ENCODE measurements at regions not wholly inside any gene's neighbourhood (a gene's known extent, or its start where the extent isn't known, plus 50 kb on each side); places are given as distances from the start of the nearest gene placed in this dataset.
"Not testable (repeated sequence)": the region's sequence is repeated elsewhere in the genome, so short reads cannot be mapped to it uniquely, and the experiment has no call there.

- in situ Hi-C loops (cut with HindIII; ENCODE audit: low sequenced_read_pairs); DNase-seq (ENCODE audit: low spot score): not testable (repeated sequence)
Observed at GRCh38 chr2:189351933-189352332, 89.3 kb upstream of the WDR75 start.

- DNase-seq (ENCODE audit: low spot score); in situ Hi-C loops (cut with HindIII; ENCODE audit: low sequenced_read_pairs): not testable (repeated sequence)
Observed at GRCh38 chr2:189357375-189357774, 83.9 kb upstream of the WDR75 start.

GRCh38 chr2:189360861-189361260 lies 80.4 kb upstream of the WDR75 start:
- in situ Hi-C loops (cut with HindIII; ENCODE audit: low sequenced_read_pairs): no loop called here

GRCh38 chr2:189362283-189362682 lies 79.0 kb upstream of the WDR75 start:
- in situ Hi-C loops (cut with HindIII; ENCODE audit: low sequenced_read_pairs): no loop called here
- DNase-seq (ENCODE audit: low spot score): no peak

More at GRCh38 chr2:189360861-189361260, 80.4 kb upstream of the WDR75 start:
- no peak for DNase-seq (ENCODE audit: low spot score)

- no peak for DNase-seq (ENCODE audit: low spot score)
- in situ Hi-C loops (cut with HindIII; ENCODE audit: low sequenced_read_pairs): no loop called here
Observed at GRCh38 chr2:189363559-189363958, 77.7 kb upstream of the WDR75 start.

GRCh38 chr2:189364607-189365006 lies 76.7 kb upstream of the WDR75 start:
- DNase-seq (ENCODE audit: low spot score): no peak
- in situ Hi-C loops (cut with HindIII; ENCODE audit: low sequenced_read_pairs): no loop called here

GRCh38 chr2:189366349-189366748 lies 74.9 kb upstream of the WDR75 start:
- no peak for DNase-seq (ENCODE audit: low spot score)
- in situ Hi-C loops (cut with HindIII; ENCODE audit: low sequenced_read_pairs): no loop called here

- DNase-seq (ENCODE audit: low spot score): no peak
- in situ Hi-C loops (cut with HindIII; ENCODE audit: low sequenced_read_pairs): no loop called here
Observed at GRCh38 chr2:189367343-189367742, 73.9 kb upstream of the WDR75 start.

- no peak for DNase-seq (ENCODE audit: low spot score)
- in situ Hi-C loops (cut with HindIII; ENCODE audit: low sequenced_read_pairs): no loop called here
Observed at GRCh38 chr2:189369566-189369965, 71.7 kb upstream of the WDR75 start.

GRCh38 chr2:189370719-189371118 lies 70.6 kb upstream of the WDR75 start:
- no peak for DNase-seq (ENCODE audit: low spot score)
- in situ Hi-C loops (cut with HindIII; ENCODE audit: low sequenced_read_pairs): no loop called here

GRCh38 chr2:189372688-189373257 lies 68.5 kb upstream of the WDR75 start:
- no peak for DNase-seq (ENCODE audit: low spot score)
- in situ Hi-C loops (cut with HindIII; ENCODE audit: low sequenced_read_pairs): no loop called here

GRCh38 chr2:189374481-189374880 lies 66.8 kb upstream of the WDR75 start:
- in situ Hi-C loops (cut with HindIII; ENCODE audit: low sequenced_read_pairs): no loop called here
- no peak for DNase-seq (ENCODE audit: low spot score)

GRCh38 chr2:189375842-189376241 lies 65.4 kb upstream of the WDR75 start:
- DNase-seq (ENCODE audit: low spot score): no peak
- in situ Hi-C loops (cut with HindIII; ENCODE audit: low sequenced_read_pairs): no loop called here

- in situ Hi-C loops (cut with HindIII; ENCODE audit: low sequenced_read_pairs): no loop called here
- DNase-seq (ENCODE audit: low spot score): no peak
Observed at GRCh38 chr2:189379287-189379630, 62.0 kb upstream of the WDR75 start.

- DNase-seq (ENCODE audit: low spot score): no peak
- in situ Hi-C loops (cut with HindIII; ENCODE audit: low sequenced_read_pairs): no loop called here
Observed at GRCh38 chr2:189379731-189380261, 61.5 kb upstream of the WDR75 start.

GRCh38 chr2:189382668-189383067 lies 58.6 kb upstream of the WDR75 start:
- DNase-seq (ENCODE audit: low spot score): no peak

GRCh38 chr2:189386741-189387140 lies 54.5 kb upstream of the WDR75 start:
- in situ Hi-C loops (cut with HindIII; ENCODE audit: low sequenced_read_pairs): no loop called here

More at GRCh38 chr2:189382668-189383067, 58.6 kb upstream of the WDR75 start:
- in situ Hi-C loops (cut with HindIII; ENCODE audit: low sequenced_read_pairs): no loop called here

GRCh38 chr2:189391201-189391600 lies 50.1 kb upstream of the WDR75 start:
- in situ Hi-C loops (cut with HindIII; ENCODE audit: low sequenced_read_pairs): no loop called here
- no peak for DNase-seq (ENCODE audit: low spot score)

More at GRCh38 chr2:189386741-189387140, 54.5 kb upstream of the WDR75 start:
- DNase-seq (ENCODE audit: low spot score): no peak

All from G401 (cell line).